Activated CD4-positive, alpha-beta T cell treated with anti-CD3 and anti-CD28 coated beads, Interleukin-2, amount 50 U/mL, for 16 hours (primary cell): ENCODE measurements at regions not wholly inside any gene's neighbourhood (a gene's known extent, or its start where the extent isn't known, plus 50 kb on each side); places are given as distances from the start of the nearest gene placed in this dataset.
A peak's percentile ranks its signal among the peaks of the same experiment; 100 is the strongest.

Experiments used
- DNase-seq: peaks from one replicate; pipeline ENCODE4 v3.0.0-alpha.2; 2020

GRCh38 chr13:40083841-40084240 is 428.4 kb downstream of the COG6 start:
- no peak for DNase-seq

- no peak for DNase-seq
Observed at GRCh38 chr13:40084934-40085333, 429.5 kb downstream of the COG6 start.

- DNase-seq: no peak
Observed at GRCh38 chr13:40087091-40088002, 431.9 kb downstream of the COG6 start.

- DNase-seq: no peak
Observed at GRCh38 chr13:40094056-40094455, 438.6 kb downstream of the COG6 start.

GRCh38 chr13:40095695-40096356 is 440.4 kb downstream of the COG6 start:
- DNase-seq: no peak

GRCh38 chr13:40096357-40096901 is 441.0 kb downstream of the COG6 start:
- peak; percentile 38 for DNase-seq

GRCh38 chr13:40098246-40098645 is 442.8 kb downstream of the COG6 start:
- DNase-seq: no peak

- peak; percentile 90 for DNase-seq
Observed at GRCh38 chr13:40101708-40102359, 446.4 kb downstream of the COG6 start.

GRCh38 chr13:40102360-40102727 is 446.9 kb downstream of the COG6 start:
- DNase-seq: no peak

- peak; percentile 88 for DNase-seq
Observed at GRCh38 chr13:40102854-40103253, 447.4 kb downstream of the COG6 start.

GRCh38 chr13:40103864-40104263 is 448.4 kb downstream of the COG6 start:
- DNase-seq: no peak

GRCh38 chr13:40105231-40105630 is 449.8 kb downstream of the COG6 start:
- DNase-seq: no peak

- DNase-seq: peak; percentile 78
Observed at GRCh38 chr13:40109351-40109844, 453.9 kb downstream of the COG6 start.

- no peak for DNase-seq
Observed at GRCh38 chr13:40113643-40114304, 458.3 kb downstream of the COG6 start.

- DNase-seq: no peak
Observed at GRCh38 chr13:40114305-40114896, 458.9 kb downstream of the COG6 start.

GRCh38 chr13:40115426-40115825 is 460.0 kb downstream of the COG6 start:
- no peak for DNase-seq

GRCh38 chr13:40116008-40116407 is 460.5 kb downstream of the COG6 start:
- DNase-seq: peak; percentile 67

- DNase-seq: no peak
Observed at GRCh38 chr13:40118337-40118736, 462.9 kb downstream of the COG6 start.

- DNase-seq: no peak
Observed at GRCh38 chr13:40119852-40120251, 464.4 kb downstream of the COG6 start.

GRCh38 chr13:40120288-40120687 is 464.8 kb downstream of the COG6 start:
- DNase-seq: no peak

GRCh38 chr13:40120781-40121180 is 465.3 kb downstream of the COG6 start:
- DNase-seq: no peak

- no peak for DNase-seq
Observed at GRCh38 chr13:40121722-40122121, 466.3 kb downstream of the COG6 start.
